GM12892 (cell line): ENCODE measurements at regions not wholly inside any gene's neighbourhood (a gene's known extent, or its start where the extent isn't known, plus 50 kb on each side); places are given as distances from the start of the nearest gene placed in this dataset.

Source experiments
- POLR2A ChIP-seq: IDR thresholded peaks from 2 replicates; pipeline ENCODE4 v1.6.1; 2011; ENCODE audit warnings: low read depth, low read length, control low read depth
- POLR2AphosphoS5 ChIP-seq: IDR thresholded peaks from 2 replicates; pipeline ENCODE4 v1.6.1; 2011; ENCODE audit warnings: low read depth, low read length, control low read depth
- TAF1 ChIP-seq: IDR thresholded peaks from 2 replicates; pipeline ENCODE4 v1.6.1; 2011; ENCODE audit warnings: low read depth, mild to moderate bottlenecking, control low read depth, low read length, borderline replicate concordance

DNA sequence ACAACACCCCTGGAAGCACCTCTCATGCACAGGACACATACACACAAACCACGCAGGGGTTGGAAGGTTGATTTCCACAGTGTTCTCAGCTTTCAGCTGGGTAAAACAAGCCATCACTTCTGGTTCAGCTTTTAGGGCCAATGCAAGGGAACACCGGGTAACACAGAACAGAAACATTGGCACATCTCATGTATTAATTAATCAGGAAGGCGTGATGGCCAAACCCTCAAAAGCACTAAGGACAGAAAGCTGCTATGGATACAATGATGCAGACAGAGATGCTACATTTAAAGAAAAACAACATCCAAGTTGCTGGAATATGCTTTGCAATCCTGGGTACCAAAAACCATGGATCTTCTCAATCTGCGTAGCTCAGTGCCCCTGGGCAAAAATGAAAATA, 104.3 kb upstream of the BEND6 start:
- TF ChIP-seq POLR2AphosphoS5 (no peak), POLR2A (no peak), TAF1 (no peak)
